ENCODE measurements at regions not wholly inside any gene's neighbourhood (a gene's known extent, or its start where the extent isn't known, plus 50 kb on each side); places are given as distances from the start of the nearest gene placed in this dataset.

DNA sequence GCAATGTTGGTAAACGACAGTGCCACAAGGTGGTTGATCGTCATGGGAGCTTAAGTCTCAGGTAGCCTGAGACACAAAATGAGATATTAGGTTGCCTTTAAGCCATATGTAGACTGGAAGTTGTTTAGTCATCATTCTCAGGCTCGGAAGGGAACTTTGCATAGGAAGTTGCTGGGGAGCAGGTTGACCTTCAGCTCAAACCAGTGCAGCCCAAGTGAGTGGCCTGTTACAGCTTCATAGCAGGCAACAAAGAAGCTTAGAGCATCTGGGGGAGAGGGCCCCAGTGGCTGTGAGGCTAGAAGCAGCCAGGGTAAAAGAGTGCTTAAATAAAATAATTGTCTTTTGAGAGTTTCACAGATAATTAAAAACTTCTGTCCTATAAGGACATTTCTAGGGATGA is 404.0 kb downstream of the GUCY1A2 start:
- Mint-ChIP-seq H3K27ac (no peak overlapping the region), H3K36me3 (ENCODE audit: insufficient read depth in 1 of 3, low read depth in 3 of 3) (no peaks in the 10 kb centered on the region)
- H3K79me2 ChIP-seq (ENCODE audit: insufficient read depth, low read length): no peaks in the 10 kb centered on the region

More for the DNA sequence above, 404.0 kb downstream of the GUCY1A2 start:
- Histone ChIP-seq H3K4ac (ENCODE audit: low read depth, low read length) (no peak overlapping the region), H3K23me2 (ENCODE audit: insufficient read length, low read depth, low read length, poor library complexity, severe bottlenecking) (no peaks in the 10 kb centered on the region), H4K20me1 (ENCODE audit: control insufficient read depth, insufficient read depth, insufficient read length) (no peaks in the 10 kb centered on the region), H4K8ac (replicated peaks; ENCODE audit: insufficient read length, low read depth, low read length) (no peak overlapping the region), H2BK120ac (ENCODE audit: low read depth, low read length, poor library complexity, severe bottlenecking) (no peak overlapping the region), H2BK12ac (ENCODE audit: insufficient read length, low read depth, low read length) (no peak overlapping the region), H3K79me1 (ENCODE audit: insufficient read depth, low read depth, low read length, poor library complexity, severe bottlenecking) (no peaks in the 10 kb centered on the region), H3K27me3 (ENCODE audit: insufficient read depth, low read length) (no peaks in the 10 kb centered on the region), H3K14ac (ENCODE audit: insufficient read depth, low read length) (no peak overlapping the region), H2AFZ (ENCODE audit: low read length) (no peak overlapping the region), H3K9me3 (ENCODE audit: control insufficient read depth, low read depth, low read length) (no peaks in the 10 kb centered on the region), H3K56ac (ENCODE audit: insufficient read length, low read depth, low read length) (no peak overlapping the region), H2AK5ac (ENCODE audit: insufficient read length, low read length) (no peak overlapping the region), H2BK5ac (ENCODE audit: insufficient read length, low read length) (no peak overlapping the region), H4K91ac (ENCODE audit: insufficient read length, low read depth, low read length) (no peak overlapping the region), H3K4me1 (ENCODE audit: insufficient read depth, low read length) (no peaks in the 10 kb centered on the region), H3K4me2 (ENCODE audit: insufficient read depth, insufficient read length, low read length) (no peak overlapping the region), H3T11ph (ENCODE audit: low read length) (no peak overlapping the region), H3K27ac (ENCODE audit: insufficient read length, low read depth, low read length) (no peak overlapping the region), H2BK15ac (ENCODE audit: low read depth, low read length) (no peak overlapping the region), H3K23ac (ENCODE audit: insufficient read length, low read depth, low read length) (no peak overlapping the region), H3K18ac (ENCODE audit: insufficient read length, low read depth, low read length) (no peak overlapping the region), H3K9ac (ENCODE audit: extremely low read depth, insufficient read length, low read length) (no peak overlapping the region), H2BK20ac (ENCODE audit: low read depth, low read length, poor library complexity, severe bottlenecking) (no peak overlapping the region), H4K5ac (ENCODE audit: insufficient read length, low read depth, low read length) (no peak overlapping the region)
- no peak for DNase-seq
- Mint-ChIP-seq H3K4me3 (no peak overlapping the region), H3K4me1 (no peaks in the 10 kb centered on the region; a peak in 1 of 4 replicates), H3K27me3 (ENCODE audit: low read depth) (no peaks in the 10 kb centered on the region), H3K9me3 (no peaks in the 10 kb centered on the region; a peak in 1 of 5 replicates)
- TF ChIP-seq, protein P1, sequence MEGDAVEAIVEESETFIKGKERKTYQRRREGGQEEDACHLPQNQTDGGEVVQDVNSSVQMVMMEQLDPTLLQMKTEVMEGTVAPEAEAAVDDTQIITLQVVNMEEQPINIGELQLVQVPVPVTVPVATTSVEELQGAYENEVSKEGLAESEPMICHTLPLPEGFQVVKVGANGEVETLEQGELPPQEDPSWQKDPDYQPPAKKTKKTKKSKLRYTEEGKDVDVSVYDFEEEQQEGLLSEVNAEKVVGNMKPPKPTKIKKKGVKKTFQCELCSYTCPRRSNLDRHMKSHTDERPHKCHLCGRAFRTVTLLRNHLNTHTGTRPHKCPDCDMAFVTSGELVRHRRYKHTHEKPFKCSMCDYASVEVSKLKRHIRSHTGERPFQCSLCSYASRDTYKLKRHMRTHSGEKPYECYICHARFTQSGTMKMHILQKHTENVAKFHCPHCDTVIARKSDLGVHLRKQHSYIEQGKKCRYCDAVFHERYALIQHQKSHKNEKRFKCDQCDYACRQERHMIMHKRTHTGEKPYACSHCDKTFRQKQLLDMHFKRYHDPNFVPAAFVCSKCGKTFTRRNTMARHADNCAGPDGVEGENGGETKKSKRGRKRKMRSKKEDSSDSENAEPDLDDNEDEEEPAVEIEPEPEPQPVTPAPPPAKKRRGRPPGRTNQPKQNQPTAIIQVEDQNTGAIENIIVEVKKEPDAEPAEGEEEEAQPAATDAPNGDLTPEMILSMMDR (conservative IDR thresholded peaks at IDR 0.05): no peak
- no CpG with 5 or more reads among the region's 3 CpGs for WGBS (ENCODE audit: extremely low coverage, insufficient read length, low lambda C conversion rate)

Measured in H9 (cell line).